GM12892 (cell line): ENCODE measurements at regions not wholly inside any gene's neighbourhood (a gene's known extent, or its start where the extent isn't known, plus 50 kb on each side); places are given as distances from the start of the nearest gene placed in this dataset.

ENCODE experiments used
- POLR2A ChIP-seq: IDR thresholded peaks from 2 replicates; pipeline ENCODE4 v1.6.1; 2011; ENCODE audit warnings: low read depth, low read length, control low read depth
- POLR2AphosphoS5 ChIP-seq: IDR thresholded peaks from 2 replicates; pipeline ENCODE4 v1.6.1; 2011; ENCODE audit warnings: low read depth, low read length, control low read depth
- TAF1 ChIP-seq: IDR thresholded peaks from 2 replicates; pipeline ENCODE4 v1.6.1; 2011; ENCODE audit warnings: low read depth, mild to moderate bottlenecking, control low read depth, low read length, borderline replicate concordance

DNA sequence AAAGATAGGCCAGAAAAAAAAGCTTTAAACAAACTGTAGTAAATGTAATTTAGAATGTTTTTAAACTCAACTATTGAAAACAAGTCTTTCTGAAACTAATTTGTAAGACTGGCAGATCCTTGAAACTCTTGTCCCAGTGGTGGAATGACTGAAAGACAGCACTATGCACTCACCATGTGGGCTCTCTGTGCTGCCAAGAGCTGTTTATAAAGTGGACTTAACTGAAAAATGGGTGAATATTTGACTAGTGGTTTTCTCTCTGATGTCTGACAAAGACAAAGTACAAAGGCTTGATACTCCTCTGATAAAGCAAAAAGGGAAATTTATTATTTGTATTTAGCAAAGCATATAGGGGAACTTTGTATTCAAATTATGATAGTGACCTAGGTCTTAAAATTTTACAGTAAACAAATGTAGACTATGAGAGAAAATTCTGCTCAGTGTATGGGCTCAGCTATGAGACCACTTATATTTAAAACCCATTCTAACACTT, 635.4 kb downstream of the NR2F1-AS1 start:
- TF ChIP-seq TAF1 (no peak), POLR2A (no peak), POLR2AphosphoS5 (no peak)
